NCI-H146 (cell line): ENCODE measurements at regions not wholly inside any gene's neighbourhood (a gene's known extent, or its start where the extent isn't known, plus 50 kb on each side); places are given as distances from the start of the nearest gene placed in this dataset.
A peak's percentile ranks its signal among the peaks of the same experiment; 100 is the strongest.
"Not testable (repeated sequence)": the region's sequence is repeated elsewhere in the genome, so short reads cannot be mapped to it uniquely, and the experiment has no call there.

Experiments
- DNase-seq: peaks from one replicate; lab custom pipeline; 2025; lab: John Stamatoyannopoulos, UW

GRCh38 chr13:87094646-87095045 lies 576.5 kb upstream of the SLITRK5 start:
- DNase-seq: no peak

GRCh38 chr13:87100431-87100830 lies 570.7 kb upstream of the SLITRK5 start:
- DNase-seq: no peak

GRCh38 chr13:87107651-87108050 lies 563.5 kb upstream of the SLITRK5 start:
- DNase-seq: no peak

- no peak for DNase-seq
Observed at GRCh38 chr13:87120476-87120875, 550.7 kb upstream of the SLITRK5 start.

- DNase-seq: no peak
Observed at GRCh38 chr13:87122551-87122950, 548.6 kb upstream of the SLITRK5 start.

GRCh38 chr13:87123987-87124784 lies 547.0 kb upstream of the SLITRK5 start:
- DNase-seq: peak; percentile 75

GRCh38 chr13:87124785-87125074 lies 546.4 kb upstream of the SLITRK5 start:
- DNase-seq: no peak

- DNase-seq: peak; percentile 78
Observed at GRCh38 chr13:87128036-87128435, 543.1 kb upstream of the SLITRK5 start.

- DNase-seq: no peak
Observed at GRCh38 chr13:87128491-87128890, 542.7 kb upstream of the SLITRK5 start.

- DNase-seq: no peak
Observed at GRCh38 chr13:87129602-87130300, 541.4 kb upstream of the SLITRK5 start.

- no peak for DNase-seq
Observed at GRCh38 chr13:87130423-87130822, 540.7 kb upstream of the SLITRK5 start.

- no peak for DNase-seq
Observed at GRCh38 chr13:87131611-87132010, 539.6 kb upstream of the SLITRK5 start.

- no peak for DNase-seq
Observed at GRCh38 chr13:87138866-87139265, 532.3 kb upstream of the SLITRK5 start.

- DNase-seq: no peak
Observed at GRCh38 chr13:87147076-87147475, 524.1 kb upstream of the SLITRK5 start.

- DNase-seq: peak; percentile 74
Observed at GRCh38 chr13:87153371-87153770, 517.8 kb upstream of the SLITRK5 start.

GRCh38 chr13:87166348-87166747 lies 504.8 kb upstream of the SLITRK5 start:
- no peak for DNase-seq

- DNase-seq: no peak
Observed at GRCh38 chr13:87168390-87168789, 502.8 kb upstream of the SLITRK5 start.

- no peak for DNase-seq
Observed at GRCh38 chr13:87169337-87169736, 501.8 kb upstream of the SLITRK5 start.

- no peak for DNase-seq
Observed at GRCh38 chr13:87172166-87172835, 498.9 kb upstream of the SLITRK5 start.

GRCh38 chr13:87185138-87185537 lies 486.0 kb upstream of the SLITRK5 start:
- not testable (repeated sequence) for DNase-seq

- not testable (repeated sequence) for DNase-seq
Observed at GRCh38 chr13:87186647-87187046, 484.5 kb upstream of the SLITRK5 start.

GRCh38 chr13:87191485-87191884 lies 479.7 kb upstream of the SLITRK5 start:
- not testable (repeated sequence) for DNase-seq

GRCh38 chr13:87198371-87198770 lies 472.8 kb upstream of the SLITRK5 start:
- DNase-seq: no peak
